Neuronal stem cell (in vitro differentiated cells): ENCODE measurements at regions not wholly inside any gene's neighbourhood (a gene's known extent, or its start where the extent isn't known, plus 50 kb on each side); places are given as distances from the start of the nearest gene placed in this dataset.
"Not testable (repeated sequence)": the region's sequence is repeated elsewhere in the genome, so short reads cannot be mapped to it uniquely, and the experiment has no call there.

Experiments used
- DNase-seq: peaks from one replicate; pipeline ENCODE4 v3.0.0-alpha.2; 2013; ENCODE audit warnings: low spot score
- H2AFZ ChIP-seq: one replicate; pipeline ENCODE4 v1.6.1; 2013; ENCODE audit warnings: mild to moderate bottlenecking, low read length, inconsistent platforms
- H2AK5ac ChIP-seq: 2 replicates; pipeline ENCODE4 v1.6.1; 2013; ENCODE audit warnings: low read depth, mild to moderate bottlenecking, inconsistent platforms, low read length, moderate library complexity, mixed read lengths
- H2BK120ac ChIP-seq: 2 replicates; pipeline ENCODE4 v1.6.1; 2013; ENCODE audit warnings: low read depth, mild to moderate bottlenecking, inconsistent platforms, low read length, moderate library complexity, mixed read lengths
- H2BK12ac ChIP-seq: one replicate; pipeline ENCODE4 v1.6.1; 2013; ENCODE audit warnings: low read length, inconsistent platforms
- H2BK15ac ChIP-seq: 2 replicates; pipeline ENCODE4 v1.6.1; 2013; ENCODE audit warnings: mild to moderate bottlenecking, low read length, inconsistent platforms, mixed read lengths
- H2BK5ac ChIP-seq: one replicate; pipeline ENCODE4 v1.6.1; 2013; ENCODE audit warnings: inconsistent platforms, mild to moderate bottlenecking, low read length, moderate library complexity
- H3K14ac ChIP-seq: one replicate; pipeline ENCODE4 v1.6.1; 2013; ENCODE audit warnings: low read length, inconsistent platforms
- H3K18ac ChIP-seq: 2 replicates; pipeline ENCODE4 v1.6.1; 2013; ENCODE audit warnings: low read length, inconsistent platforms
- H3K23ac ChIP-seq: 2 replicates; pipeline ENCODE4 v1.6.1; 2013; ENCODE audit warnings: low read depth, mild to moderate bottlenecking, mixed read lengths, low read length, inconsistent platforms; ENCODE audit not compliant: poor library complexity
- H3K27ac ChIP-seq: replicated peaks from 3 replicates; pipeline ENCODE4 v1.5.1; 2013; ENCODE audit warnings: low read length, inconsistent platforms
- H3K27me3 ChIP-seq, 3 experiments: 2 replicates each; pipeline ENCODE4 v1.6.1; 2013; ENCODE audit warnings: low read length in 3 of 3, mild to moderate bottlenecking in 2 of 3, inconsistent platforms in 1 of 3, low read depth in 1 of 3, mixed read lengths in 1 of 3, moderate library complexity in 1 of 3; ENCODE audit not compliant: control insufficient read depth in 3 of 3, insufficient read depth in 3 of 3
- H3K36me3 ChIP-seq, 2 donors: replicated peaks in 1 of 2; 2 replicates each; pipeline ENCODE4 v1.6.1; 2013; ENCODE audit warnings: low read length in 2 of 2; ENCODE audit not compliant: control insufficient read depth in 2 of 2, insufficient read depth in 2 of 2
- H3K4ac ChIP-seq: 2 replicates; pipeline ENCODE4 v1.6.1; 2013; ENCODE audit warnings: inconsistent platforms, mild to moderate bottlenecking, low read length, moderate library complexity
- H3K4me1 ChIP-seq, 2 donors: 1 replicate in 1 of 2; 2 replicates in 1 of 2; pipeline ENCODE4 v1.6.1; 2013; ENCODE audit warnings: low read length in 2 of 2, low read depth in 1 of 2; ENCODE audit not compliant: control insufficient read depth in 2 of 2, insufficient read depth in 1 of 2
- H3K4me2 ChIP-seq: one replicate; pipeline ENCODE4 v1.6.1; 2013; ENCODE audit warnings: mild to moderate bottlenecking, low read length, inconsistent platforms; ENCODE audit not compliant: insufficient read depth, poor library complexity, severe bottlenecking
- H3K4me3 ChIP-seq, 2 donors: 2 replicates each; pipeline ENCODE4 v1.5.1; 2013; ENCODE audit warnings: low read length in 2 of 2, mild to moderate bottlenecking in 2 of 2, inconsistent platforms in 1 of 2, moderate library complexity in 1 of 2
- H3K79me1 ChIP-seq: one replicate; pipeline ENCODE4 v1.6.1; 2013; ENCODE audit warnings: low read depth, mild to moderate bottlenecking, inconsistent platforms, low read length, moderate library complexity
- H3K9ac ChIP-seq: one replicate; pipeline ENCODE4 v1.6.1; 2013; ENCODE audit warnings: mild to moderate bottlenecking, low read depth, low read length, inconsistent platforms; ENCODE audit not compliant: poor library complexity
- H3K9me3 ChIP-seq, 2 donors: replicated peaks in 1 of 2; 2 replicates each; pipeline versions ENCODE3 to v1.6.1; 2013; ENCODE audit warnings: low read length in 2 of 2, mild to moderate bottlenecking in 2 of 2, inconsistent platforms in 1 of 2, low read depth in 1 of 2, mixed read lengths in 1 of 2, moderate library complexity in 1 of 2; ENCODE audit not compliant: control insufficient read depth in 2 of 2, insufficient read depth in 1 of 2
- H4K8ac ChIP-seq: one replicate; pipeline ENCODE4 v1.6.1; 2013; ENCODE audit warnings: low read depth, mild to moderate bottlenecking, inconsistent platforms, low read length, moderate library complexity
- H4K91ac ChIP-seq: one replicate; pipeline ENCODE4 v1.6.1; 2013; ENCODE audit warnings: low read length, low read depth, mild to moderate bottlenecking, inconsistent platforms; ENCODE audit not compliant: poor library complexity
- WGBS, 2 donors: extraction: QIAGEN DNeasy Blood & Tissue Kit; methylation state at CpG; one replicate each; pipeline ENCODE4 v1.1.7; 2013; ENCODE audit warnings: missing lambda C conversion rate in 2 of 2, mixed read lengths in 1 of 2; ENCODE audit not compliant: insufficient read length in 2 of 2, insufficient replicate concordance in 1 of 2; ENCODE audit errors: extremely low coverage in 2 of 2; 5-methylcytosine and 5-hydroxymethylcytosine counted together

GRCh38 chr5:20276-20675 lies 71.7 kb upstream of the PLEKHG4B start:
- not testable (repeated sequence) for H3K23ac ChIP-seq, H2AK5ac ChIP-seq, H2BK5ac ChIP-seq, H3K79me1 ChIP-seq, H2AFZ ChIP-seq, DNase-seq, H3K36me3 ChIP-seq, H3K27me3 ChIP-seq, H3K4me3 ChIP-seq, H3K4me1 ChIP-seq, H3K27ac ChIP-seq, H3K4ac ChIP-seq, H3K9me3 ChIP-seq, H3K14ac ChIP-seq, H4K8ac ChIP-seq, H2BK120ac ChIP-seq, H4K91ac ChIP-seq, H3K18ac ChIP-seq, H3K4me2 ChIP-seq, H2BK12ac ChIP-seq, H2BK15ac ChIP-seq
- WGBS, 2 donors: no CpG with 5 or more reads among the region's 6 CpGs
- peak overlapping the region; percentile 64 for H3K9ac ChIP-seq

GRCh38 chr5:21654-22233 lies 70.2 kb upstream of the PLEKHG4B start:
- Histone ChIP-seq H3K14ac (no peak overlapping the region), H3K79me1 (no peaks in the 10 kb centered on the region), H3K18ac (no peak overlapping the region), H4K91ac (no peak overlapping the region), H3K27ac (no peak overlapping the region), H3K4me3 (no peak overlapping the region), H3K4ac (no peak overlapping the region), H4K8ac (no peak overlapping the region), H3K23ac (no peak overlapping the region), H3K9ac (no peak overlapping the region), H3K4me2 (no peak overlapping the region), H2BK12ac (no peak overlapping the region), H2BK5ac (no peak overlapping the region), H2AFZ (peak overlapping the region; percentile 53), H3K4me1 (no peaks in the 10 kb centered on the region), H2AK5ac (no peak overlapping the region), H2BK15ac (no peak overlapping the region), H3K27me3 (peaks cover 0 to 12% (median 2%) of the 10 kb centered on the region in 3 experiments), H3K36me3 (no peaks in the 10 kb centered on the region), H3K9me3 (no peaks in the 10 kb centered on the region), H2BK120ac (no peak overlapping the region)
- WGBS, 2 donors: no CpG with 5 or more reads among the region's 5 CpGs
- DNase-seq: no peak

- not testable (repeated sequence) for H2BK120ac ChIP-seq, H4K91ac ChIP-seq, H3K4me1 ChIP-seq, H2AFZ ChIP-seq, DNase-seq, H3K36me3 ChIP-seq, H3K18ac ChIP-seq, H2AK5ac ChIP-seq, H4K8ac ChIP-seq, H3K4me2 ChIP-seq, H3K14ac ChIP-seq, H3K27me3 ChIP-seq, H2BK15ac ChIP-seq, H2BK12ac ChIP-seq, H3K4me3 ChIP-seq, H3K23ac ChIP-seq, H3K27ac ChIP-seq, H3K9me3 ChIP-seq, H3K79me1 ChIP-seq, H3K4ac ChIP-seq, H3K9ac ChIP-seq, H2BK5ac ChIP-seq
- WGBS, 2 donors: no CpG with 5 or more reads among the region's 6 CpGs
These were observed 68.1 kb upstream of the PLEKHG4B start for GRCh38 chr5:23907-24306.

- not testable (repeated sequence) for DNase-seq, H3K4me3 ChIP-seq
- no CpG with 5 or more reads among the region's 2 CpGs for WGBS, 2 donors
These were observed 66.9 kb upstream of the PLEKHG4B start for GRCh38 chr5:25067-25466.

More at GRCh38 chr5:25067-25466, 66.9 kb upstream of the PLEKHG4B start:
- not testable (repeated sequence) for H2AFZ ChIP-seq, H3K27ac ChIP-seq, H3K23ac ChIP-seq, H2BK5ac ChIP-seq, H4K91ac ChIP-seq, H3K36me3 ChIP-seq, H3K4me1 ChIP-seq, H3K4ac ChIP-seq, H3K79me1 ChIP-seq, H3K18ac ChIP-seq, H2BK12ac ChIP-seq, H3K14ac ChIP-seq, H3K9me3 ChIP-seq, H3K4me2 ChIP-seq, H2AK5ac ChIP-seq, H2BK120ac ChIP-seq, H2BK15ac ChIP-seq, H3K9ac ChIP-seq, H4K8ac ChIP-seq
- peaks cover 0 to 15% (median 2%) of the 10 kb centered on the region in 3 experiments for H3K27me3 ChIP-seq
